PC-9 (cell line): ENCODE measurements at regions not wholly inside any gene's neighbourhood (a gene's known extent, or its start where the extent isn't known, plus 50 kb on each side); places are given as distances from the start of the nearest gene placed in this dataset.
A peak's percentile ranks its signal among the peaks of the same experiment; 100 is the strongest.
"Not testable (repeated sequence)": the region's sequence is repeated elsewhere in the genome, so short reads cannot be mapped to it uniquely, and the experiment has no call there.

Source experiments
- BruUV-seq: library from RNA; stranded (reverse); fragments of 400-500 nt; replicated peaks from 2 replicates; lab custom pipeline; 2021; lab: Mats Ljungman, UMichigan
- CTCF ChIA-PET: fragments of 300-600 bp; sonication (Branson Sonifier 250); formaldehyde crosslinking; loops from one replicate; lab custom pipeline; 2022; ENCODE audit warnings: antibody characterized with exemption; lab: Charles Lee
- POLR2A ChIA-PET: fragments of 300-600 bp; sonication (Branson Sonifier 250); formaldehyde crosslinking; loops from one replicate; lab custom pipeline; 2022; ENCODE audit warnings: antibody characterized with exemption; ENCODE audit not compliant: unreplicated experiment; lab: Charles Lee
- DNase-seq, 2 experiments: peaks; one replicate each; pipeline versions ENCODE4 v3.0.0 to v3.0.0-alpha.2; 2015 to 2022; ENCODE audit warnings: mixed read lengths in 1 of 2
- H2AFZ ChIP-seq: fragments of 200-600 bp; sonication (generic); 2 replicates; pipeline ENCODE4 v1.8.1; 2017; ENCODE audit warnings: antibody characterized with exemption
- H3F3A ChIP-seq: fragments of 200-600 bp; sonication (generic); 2 replicates; pipeline ENCODE4 v1.8.1; 2017; ENCODE audit warnings: antibody characterized with exemption, mild to moderate bottlenecking, low read depth; ENCODE audit not compliant: insufficient read depth
- H3K27ac ChIP-seq: fragments of 200-600 bp; sonication (generic); 2 replicates; pipeline ENCODE4 v1.6.1; 2016; ENCODE audit warnings: mixed run types
- H3K27me3 ChIP-seq: fragments of 200-600 bp; sonication (generic); 2 replicates; pipeline ENCODE4 v1.6.1; 2016; ENCODE audit warnings: low read depth, mixed run types; ENCODE audit not compliant: insufficient read depth
- H3K36me3 ChIP-seq: fragments of 200-600 bp; sonication (generic); 2 replicates; pipeline ENCODE4 v1.6.1; 2016; ENCODE audit warnings: low read depth, mixed run types
- H3K4me1 ChIP-seq: fragments of 200-600 bp; sonication (generic); replicated peaks from 2 replicates; pipeline ENCODE4 v1.6.1; 2016; ENCODE audit warnings: mixed run types; ENCODE audit not compliant: insufficient read depth
- H3K4me2 ChIP-seq: fragments of 200-600 bp; sonication (generic); 2 replicates; pipeline ENCODE4 v1.6.1; 2017; ENCODE audit warnings: mixed run types
- H3K4me3 ChIP-seq: fragments of 200-600 bp; sonication (generic); 2 replicates; pipeline ENCODE4 v1.6.1; 2016; ENCODE audit warnings: mixed run types
- H3K79me2 ChIP-seq: fragments of 200-600 bp; sonication (generic); 2 replicates; pipeline ENCODE4 v1.6.1; 2017; ENCODE audit warnings: low read depth, mixed run types
- H3K9me2 ChIP-seq: fragments of 200-600 bp; sonication (generic); 2 replicates; pipeline ENCODE4 v1.8.1; 2017; ENCODE audit warnings: mild to moderate bottlenecking; ENCODE audit not compliant: insufficient read depth
- H3K9me3 ChIP-seq: fragments of 200-600 bp; sonication (generic); 2 replicates; pipeline ENCODE4 v1.8.1; 2016; ENCODE audit warnings: low read depth; ENCODE audit not compliant: insufficient read depth
- H4K20me1 ChIP-seq: fragments of 200-600 bp; sonication (generic); 2 replicates; pipeline ENCODE4 v1.8.1; 2017; ENCODE audit not compliant: insufficient read depth
- CTCF ChIP-seq: fragments of 200-600 bp; sonication (generic); conservative IDR thresholded peaks from 2 replicates; pipeline ENCODE4 v1.6.1; 2017; ENCODE audit warnings: mixed run types, antibody characterized with exemption, mild to moderate bottlenecking, moderate library complexity
- EZH2 ChIP-seq: fragments of 200-600 bp; sonication (generic); IDR thresholded peaks from 2 replicates; pipeline ENCODE4 v1.8.0; 2017; ENCODE audit warnings: antibody characterized with exemption, low read depth
- intact Hi-C: fragments of 100-400 bp; cut with micrococcal nuclease; formaldehyde crosslinking; loops from one replicate; pipeline ENCODE4 v1.10.0; 2022; ENCODE audit not compliant: unreplicated experiment

DNA sequence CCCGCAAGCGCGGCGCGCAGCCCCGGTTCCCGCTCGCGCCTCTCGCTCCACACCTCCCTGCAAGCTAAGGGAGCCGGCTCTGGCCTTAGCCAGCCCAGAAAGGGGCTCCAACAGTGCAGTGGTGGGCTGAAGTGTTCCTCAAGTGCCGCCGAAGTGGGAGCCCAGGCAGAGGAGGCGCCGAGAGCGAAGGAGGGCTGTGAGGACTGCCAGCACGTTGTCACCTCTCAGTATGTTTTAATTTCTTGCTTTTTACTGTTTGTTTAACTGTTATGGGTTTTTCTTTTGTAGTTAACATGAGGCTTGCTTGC is 1525.7 kb downstream of the SI start:
- peak overlapping the region; percentile 45; the same call in 1 of the 2 replicates for H2AFZ ChIP-seq

DNA sequence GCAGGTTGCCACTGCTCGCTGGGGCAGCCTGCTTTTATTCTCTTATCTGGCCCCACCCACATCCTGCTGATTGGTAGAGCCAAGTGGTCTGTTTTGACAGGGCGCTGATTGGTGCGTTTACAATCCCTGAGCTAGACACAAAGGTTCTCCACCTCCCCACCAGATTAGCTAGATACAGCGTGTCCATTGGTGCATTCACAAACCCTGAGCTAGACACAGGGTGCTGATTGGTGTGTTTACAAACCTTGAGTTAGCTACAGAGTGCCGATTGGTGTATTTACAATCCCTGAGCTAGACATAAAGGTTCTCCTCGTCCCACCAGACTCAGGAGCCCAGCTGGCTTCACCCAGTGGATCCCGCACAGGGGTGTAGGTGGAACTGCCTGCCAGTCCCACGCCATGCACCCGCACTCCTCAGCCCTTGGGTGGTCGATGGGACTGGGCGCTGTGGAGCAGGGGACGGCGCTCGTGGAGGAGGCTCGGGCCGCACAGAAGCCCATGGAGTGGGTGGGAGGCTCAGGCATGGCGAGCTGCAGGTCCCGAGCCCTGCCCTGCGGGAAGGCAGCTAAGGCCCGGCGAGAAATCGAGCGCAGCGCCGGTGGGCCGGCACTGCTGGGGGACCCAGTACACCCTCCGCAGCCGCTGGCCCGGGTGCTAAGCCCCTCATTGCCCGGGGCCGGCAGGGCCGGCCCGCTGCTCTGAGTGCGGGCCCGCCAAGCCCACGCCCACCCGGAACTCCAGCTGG is 1526.2 kb downstream of the SI start:
- H3F3A ChIP-seq, POLR2A ChIA-PET, DNase-seq, BruUV-seq, H3K27ac ChIP-seq, H4K20me1 ChIP-seq, H3K9me3 ChIP-seq, H3K4me1 ChIP-seq, intact Hi-C loops, H3K36me3 ChIP-seq, H3K9me2 ChIP-seq, H3K27me3 ChIP-seq, H3K4me2 ChIP-seq, H3K4me3 ChIP-seq, H3K79me2 ChIP-seq, CTCF ChIA-PET: not testable (repeated sequence)
- H2AFZ ChIP-seq = 0 out of 2 replicates have a peak overlapping the region, but pooled peaks have one; percentile 57

More for the DNA sequence above, 1525.7 kb downstream of the SI start:
- Histone ChIP-seq H3K27me3 (no peaks in the 10 kb centered on the region), H3K79me2 (no peaks in the 10 kb centered on the region), H3K9me3 (no peaks in the 10 kb centered on the region), H4K20me1 (no peaks in the 10 kb centered on the region), H3K4me3 (no peak overlapping the region), H3K4me1 (no peaks in the 10 kb centered on the region), H3K9me2 (no peaks in the 10 kb centered on the region; the same call in 1 of the 2 replicates), H3K4me2 (no peak overlapping the region), H3F3A (no peaks in the 10 kb centered on the region), H3K27ac (no peak overlapping the region), H3K36me3 (no peaks in the 10 kb centered on the region)
- CTCF ChIA-PET = no interaction called here
- no TSS peak for BruUV-seq
- intact Hi-C loops = no loop called here
- no peak for DNase-seq
- TF ChIP-seq EZH2 (no peak), CTCF (no peak)
- POLR2A ChIA-PET = no interaction called here

GRCh38 chr3:163548015-163548414 is 1530.3 kb downstream of the SI start:
- ChIA-PET CTCF (no interaction called here), POLR2A (no interaction called here)
- Histone ChIP-seq H3K27ac (no peak overlapping the region), H3K4me3 (no peak overlapping the region), H3K36me3 (no peaks in the 10 kb centered on the region), H3K4me1 (no peaks in the 10 kb centered on the region), H3F3A (no peaks in the 10 kb centered on the region), H3K27me3 (no peaks in the 10 kb centered on the region), H4K20me1 (no peaks in the 10 kb centered on the region), H2AFZ (no peak overlapping the region), H3K9me3 (no peaks in the 10 kb centered on the region), H3K4me2 (no peak overlapping the region), H3K9me2 (no peaks in the 10 kb centered on the region; the same call in 1 of the 2 replicates), H3K79me2 (no peaks in the 10 kb centered on the region)
- TF ChIP-seq EZH2 (no peak), CTCF (no peak)
- DNase-seq = no peak
- intact Hi-C loops = no loop called here
- no TSS peak for BruUV-seq
